NCI-H146 (cell line): ENCODE measurements at regions not wholly inside any gene's neighbourhood (a gene's known extent, or its start where the extent isn't known, plus 50 kb on each side); places are given as distances from the start of the nearest gene placed in this dataset.

Experiments
- DNase-seq: peaks from one replicate; lab custom pipeline; 2025; lab: John Stamatoyannopoulos, UW

DNA sequence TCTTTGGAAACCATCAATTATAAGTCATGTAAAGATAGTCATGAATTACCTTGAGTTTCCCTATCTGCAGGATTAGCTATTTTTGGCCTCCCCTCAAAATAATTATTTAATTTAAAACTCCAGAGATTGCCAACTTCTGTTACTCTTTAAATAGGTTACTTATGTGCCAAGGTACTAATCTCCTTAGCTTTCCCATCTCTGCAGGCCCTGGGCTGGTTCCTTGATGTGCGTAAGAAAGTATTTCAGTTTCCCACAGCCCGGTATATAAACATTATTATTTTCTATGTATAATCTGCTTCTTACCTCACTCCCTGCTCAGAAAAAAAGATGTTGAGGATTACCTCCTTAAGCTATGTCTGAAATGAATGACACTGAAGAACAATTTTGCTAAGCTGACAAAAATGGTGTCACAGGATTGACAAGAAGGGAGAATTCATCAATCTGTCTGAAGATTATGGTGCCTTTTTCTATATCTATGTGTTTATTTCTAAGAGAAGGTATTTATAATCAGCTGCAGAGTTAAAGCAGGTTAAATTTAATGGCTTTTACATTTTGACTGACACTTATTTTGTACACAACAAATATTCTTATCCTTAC is 1697.2 kb upstream of the PCDH20 start:
- no peak for DNase-seq

DNA sequence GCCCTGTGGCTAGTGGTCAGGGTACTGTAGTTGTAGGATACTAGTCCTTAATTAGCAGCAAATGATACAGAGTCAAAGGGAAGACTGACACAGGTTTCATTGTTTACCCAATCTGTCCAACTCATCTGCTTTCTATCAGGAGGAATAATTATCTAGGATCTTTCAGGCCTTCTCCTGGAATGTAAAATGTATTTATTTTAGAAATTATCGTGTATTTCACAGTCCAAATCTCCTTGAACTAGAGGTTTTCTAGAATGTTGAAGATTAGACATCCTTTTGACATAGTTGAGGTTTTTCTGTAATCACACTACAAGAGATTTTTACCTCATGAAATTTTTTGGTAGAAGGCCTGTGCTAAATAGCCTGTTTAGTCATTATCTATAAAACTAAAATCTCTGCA is 1694.8 kb upstream of the PCDH20 start:
- DNase-seq: peak; percentile 29

DNA sequence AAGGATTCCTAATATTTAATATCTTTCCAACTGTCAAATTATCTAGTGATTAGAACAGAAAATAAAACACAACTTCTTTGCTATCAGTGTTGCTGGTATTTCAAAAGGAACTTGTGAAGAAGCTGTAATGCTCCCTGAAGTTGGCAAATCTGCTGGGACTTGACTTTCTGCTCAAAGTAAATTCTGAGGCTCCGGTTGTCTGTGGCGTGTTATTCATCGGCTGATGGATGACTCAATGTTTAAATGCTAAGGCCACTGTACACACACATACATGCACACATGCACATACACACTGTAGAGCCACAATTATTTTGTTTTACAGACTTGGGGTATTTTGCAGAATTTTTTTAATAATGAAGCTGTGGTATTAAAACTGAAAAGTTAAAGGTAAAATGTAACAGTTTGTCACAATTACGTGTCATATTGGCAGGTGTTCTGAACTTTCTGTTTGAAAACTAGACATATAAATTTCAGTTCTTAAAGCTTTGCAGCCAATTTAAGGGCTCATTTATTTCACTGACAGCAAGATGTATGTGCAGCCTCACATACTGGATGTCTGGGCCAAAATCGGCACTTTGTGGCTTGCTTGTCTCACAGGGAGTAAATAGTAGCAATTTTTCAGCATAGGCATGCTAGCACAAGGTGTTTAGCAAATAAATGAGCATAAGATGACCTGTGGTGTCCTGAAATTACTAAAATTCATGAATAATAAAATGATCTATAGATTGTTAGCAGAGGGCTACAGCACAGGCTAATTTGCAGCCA is 1691.7 kb upstream of the PCDH20 start:
- no peak for DNase-seq

DNA sequence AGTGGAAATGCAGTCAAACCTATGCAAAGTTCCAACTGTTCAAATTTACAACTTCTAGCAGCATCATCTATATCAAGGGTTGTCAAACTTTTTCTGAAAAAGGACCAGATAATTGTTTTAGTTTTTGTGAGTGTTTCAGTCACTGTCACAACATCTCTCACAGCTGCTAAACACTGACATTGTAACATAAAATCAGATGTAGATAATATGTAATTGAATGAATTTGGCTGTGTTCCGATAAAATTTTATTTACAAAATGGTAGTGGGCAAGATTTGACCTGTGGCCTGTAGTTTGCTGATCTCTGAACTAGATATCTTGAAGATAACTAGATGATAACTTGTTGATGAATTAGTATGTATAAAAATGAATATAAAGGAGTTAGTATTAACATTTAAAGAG is 1679.1 kb upstream of the PCDH20 start:
- no peak for DNase-seq

DNA sequence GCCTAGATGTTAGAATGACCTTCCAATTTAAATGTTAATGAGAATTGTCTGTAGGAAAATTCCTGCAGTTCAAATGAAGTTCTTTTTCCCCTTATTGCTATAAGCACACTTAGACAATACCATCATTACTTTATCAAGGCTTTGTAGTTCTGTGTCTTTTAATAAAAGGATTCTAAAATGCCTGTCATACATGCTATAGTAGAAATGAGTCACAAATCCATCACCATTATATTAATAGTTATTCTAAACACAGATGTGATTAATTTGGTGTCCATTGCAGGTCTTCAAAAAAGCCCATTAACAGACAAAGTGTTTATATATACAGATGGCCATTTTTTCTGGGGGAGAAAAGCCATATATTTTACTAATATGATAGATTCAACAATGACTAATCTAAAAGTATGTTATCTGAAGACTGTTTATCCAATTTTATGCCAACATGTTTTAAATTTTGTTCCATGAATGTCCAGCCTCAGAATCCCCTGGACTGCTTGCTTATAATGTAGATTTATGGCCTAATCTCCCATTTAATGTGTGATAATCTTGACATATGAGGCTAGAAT is 1678.3 kb upstream of the PCDH20 start:
- no peak for DNase-seq

DNA sequence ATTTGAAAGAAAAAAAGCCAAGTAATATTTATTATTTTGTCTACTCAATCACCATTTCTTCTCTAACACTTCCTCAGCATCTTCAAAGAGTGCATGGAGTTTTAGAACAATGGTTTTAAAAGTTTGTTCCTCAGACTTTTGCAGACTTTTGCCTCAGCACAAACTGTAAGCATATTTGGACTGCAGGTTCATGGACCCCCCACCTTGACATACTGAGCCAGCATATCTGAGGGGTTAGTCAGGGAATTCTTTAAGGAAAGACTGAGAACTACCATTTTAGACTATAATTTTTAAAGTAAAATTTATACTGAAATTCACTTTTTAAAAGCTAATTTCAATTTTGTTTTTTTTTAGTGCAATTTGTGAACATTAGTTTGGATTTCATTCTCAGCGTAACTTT is 1676.8 kb upstream of the PCDH20 start:
- DNase-seq: no peak

DNA sequence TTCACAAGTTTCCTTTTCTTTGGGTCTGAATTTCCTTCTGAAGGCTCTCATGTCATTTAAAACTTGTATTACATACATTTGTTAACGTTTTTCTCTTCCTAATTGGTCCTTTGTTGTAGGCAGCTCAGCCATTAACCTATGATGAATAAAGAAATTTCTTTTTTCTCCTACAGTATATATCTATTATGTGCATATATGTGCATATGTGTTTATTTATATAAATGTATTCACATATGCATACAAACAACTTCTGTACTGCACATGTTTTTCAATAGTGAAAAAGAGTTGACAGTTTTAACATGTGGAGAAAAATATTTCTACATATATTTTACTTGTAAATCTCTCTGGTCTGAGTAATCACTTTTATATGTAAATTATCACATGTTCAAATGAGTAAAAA is 1674.9 kb upstream of the PCDH20 start:
- DNase-seq: no peak

DNA sequence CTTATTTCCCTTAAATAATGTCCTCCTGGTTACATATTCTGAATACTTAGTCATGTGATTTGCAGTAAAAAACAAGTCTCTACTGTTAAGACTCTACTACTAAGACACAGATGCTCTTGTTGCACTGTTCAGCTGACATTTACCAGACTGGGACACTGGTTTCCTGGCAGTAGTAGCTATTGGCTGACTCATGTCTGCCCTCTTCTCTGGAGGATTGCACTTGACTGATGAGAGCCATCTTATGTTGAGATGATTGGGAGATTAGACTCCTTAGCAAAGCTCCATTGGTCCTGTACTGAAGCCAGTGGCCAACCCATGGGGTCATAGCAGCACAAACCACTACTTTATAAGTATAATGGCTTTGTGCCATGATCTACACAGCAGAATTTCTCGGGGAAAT is 1672.6 kb upstream of the PCDH20 start:
- no peak for DNase-seq

DNA sequence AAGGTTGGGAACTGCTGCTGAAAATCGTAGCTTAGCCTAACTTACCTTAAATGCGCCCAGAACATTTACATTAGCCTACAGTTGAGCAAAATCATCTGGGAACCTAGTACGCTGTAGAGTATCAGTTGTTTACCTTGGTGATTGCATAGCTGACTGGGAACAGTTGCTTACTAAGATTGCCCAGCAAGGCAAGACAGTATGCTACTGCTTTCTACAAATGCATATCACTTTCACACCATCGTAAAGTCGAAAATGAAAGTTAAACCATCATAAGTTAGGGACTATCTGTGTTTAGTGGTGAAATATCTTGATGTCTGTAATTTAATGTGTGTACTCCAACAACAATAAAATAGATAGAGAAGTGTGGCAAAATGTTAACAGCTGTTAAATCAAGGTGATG is 1670.6 kb upstream of the PCDH20 start:
- DNase-seq: no peak

DNA sequence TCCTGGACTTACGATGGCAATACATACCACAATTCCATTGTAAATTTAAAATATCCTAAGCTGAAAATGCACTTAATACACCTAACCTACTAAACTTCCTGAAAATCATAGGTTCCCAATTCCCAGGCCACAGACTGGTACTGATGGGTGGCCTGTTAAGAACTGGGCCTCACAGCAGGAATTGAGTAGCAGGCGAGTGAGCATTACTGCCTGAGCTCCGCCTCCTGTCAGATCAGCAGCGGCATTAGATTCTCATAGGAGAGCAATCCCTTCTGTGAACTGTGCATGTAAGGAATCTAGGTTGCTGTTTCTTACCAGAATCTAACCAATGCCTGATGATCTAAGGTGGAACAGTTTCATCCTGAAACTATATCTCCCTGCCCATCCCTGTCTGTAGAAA is 1670.2 kb upstream of the PCDH20 start:
- DNase-seq: no peak

DNA sequence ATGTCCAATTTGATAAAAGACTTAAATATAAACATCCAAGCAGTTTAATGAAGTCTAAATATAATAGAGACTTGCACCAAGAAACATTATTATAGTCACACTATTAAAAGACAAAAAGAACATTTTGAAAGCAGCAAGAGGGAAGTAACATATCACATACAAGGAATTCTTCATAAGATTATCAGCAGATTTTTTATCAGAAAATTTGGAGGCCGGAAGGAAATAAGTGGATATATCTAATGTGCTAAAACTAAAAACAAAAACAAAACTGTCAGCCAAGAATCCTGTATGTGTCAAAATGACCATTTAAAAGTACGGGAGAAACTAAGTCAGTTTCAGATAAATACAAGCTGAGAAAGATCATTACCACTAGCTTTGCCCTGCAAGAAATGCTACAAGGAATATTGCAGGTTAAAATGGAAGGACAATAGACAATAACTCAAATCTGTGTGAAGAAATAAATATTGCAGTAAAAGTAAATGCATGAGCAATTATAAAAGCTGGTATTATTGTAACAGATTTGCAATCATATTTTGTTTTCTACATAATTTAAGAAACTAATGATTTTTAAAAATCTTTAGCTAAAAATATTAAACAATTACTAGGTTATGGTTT is 1665.9 kb upstream of the PCDH20 start:
- no peak for DNase-seq

DNA sequence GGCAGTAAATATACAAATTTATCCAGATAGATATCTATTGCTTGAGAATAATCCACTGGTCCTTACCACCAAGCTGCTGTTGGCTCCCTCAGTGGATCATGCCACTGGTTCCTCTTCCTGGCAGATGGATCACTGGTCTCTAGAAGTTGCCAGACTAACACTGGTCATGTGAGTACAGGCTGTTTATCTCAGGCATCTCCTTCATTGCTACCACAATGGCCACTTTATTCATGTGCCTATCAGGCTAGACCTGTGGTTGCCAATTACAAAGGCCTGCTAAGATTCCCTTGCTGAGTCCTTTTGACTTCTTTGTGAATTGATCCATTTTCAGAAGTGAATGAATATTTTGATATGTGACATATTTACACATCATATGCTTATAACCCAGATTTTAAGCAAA is 1659.5 kb upstream of the PCDH20 start:
- no peak for DNase-seq

DNA sequence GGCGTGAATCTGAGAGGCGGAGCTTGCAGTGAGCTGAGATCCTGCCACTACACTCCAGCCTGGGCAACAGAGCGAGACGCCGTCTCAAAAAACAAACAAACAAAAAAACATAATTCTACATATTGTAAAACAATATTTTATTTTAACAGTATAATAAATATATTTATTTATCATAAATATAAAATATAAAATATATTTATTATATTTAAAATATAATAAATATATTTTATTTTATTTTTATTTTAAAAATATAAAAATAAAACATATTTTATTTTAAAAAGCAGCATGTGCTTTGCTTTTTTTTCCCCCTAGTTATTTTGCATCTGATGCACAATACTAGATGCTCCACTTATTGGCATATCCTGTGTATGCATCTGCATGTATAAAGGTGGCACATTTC is 1634.6 kb upstream of the PCDH20 start:
- DNase-seq: no peak

DNA sequence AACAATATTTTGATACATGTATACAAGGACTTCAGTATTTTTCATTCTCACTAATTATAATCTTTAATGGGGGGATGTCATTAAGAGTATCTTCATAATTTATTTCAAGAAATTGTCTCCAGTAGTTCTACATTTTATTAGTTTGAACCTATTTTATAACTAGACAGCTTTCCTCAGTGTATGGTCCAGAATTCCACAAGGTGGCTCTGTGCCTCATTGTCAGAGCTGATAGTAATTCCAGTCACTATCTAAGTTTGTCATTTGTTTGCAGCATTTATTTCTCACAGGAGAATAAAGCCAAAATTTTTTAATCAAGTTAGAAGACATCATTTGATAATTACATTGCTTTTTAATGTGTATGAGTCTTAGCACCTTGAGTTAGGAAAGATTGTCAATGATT is 1633.0 kb upstream of the PCDH20 start:
- no peak for DNase-seq

DNA sequence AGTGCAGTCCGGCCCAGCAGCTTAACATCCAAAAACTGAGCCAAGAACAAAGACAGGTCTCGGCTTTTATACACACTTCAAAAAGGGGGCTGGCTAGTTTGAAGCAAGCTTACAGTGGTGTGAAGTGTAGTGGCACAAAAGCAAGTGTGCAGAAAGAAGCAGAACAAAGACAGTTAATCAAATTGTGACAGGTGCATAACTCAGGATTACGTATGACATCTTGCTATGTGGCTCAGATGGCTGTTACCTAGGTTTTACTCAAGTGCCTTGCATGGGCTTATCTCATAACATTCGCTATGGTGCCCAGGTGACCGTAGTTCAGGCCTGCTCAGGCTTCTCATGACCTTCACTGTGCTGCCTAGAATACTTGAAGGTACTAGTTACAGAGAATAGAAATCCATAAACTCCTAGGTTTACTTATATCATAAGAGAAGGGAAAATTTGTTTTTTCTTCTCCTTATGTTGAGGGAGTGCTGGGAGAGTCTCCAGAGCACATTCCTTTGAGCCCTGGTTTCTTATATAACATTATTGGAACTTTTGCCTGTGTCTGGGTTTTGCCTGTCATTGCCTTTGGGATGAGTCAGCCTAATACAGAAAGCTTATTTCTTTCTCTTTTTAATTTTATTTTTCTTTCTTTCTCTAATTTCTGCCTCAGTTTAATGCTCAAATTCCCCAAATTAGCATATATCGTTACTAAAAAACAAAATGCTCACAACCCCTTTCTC is 1629.1 kb upstream of the PCDH20 start:
- no peak for DNase-seq

DNA sequence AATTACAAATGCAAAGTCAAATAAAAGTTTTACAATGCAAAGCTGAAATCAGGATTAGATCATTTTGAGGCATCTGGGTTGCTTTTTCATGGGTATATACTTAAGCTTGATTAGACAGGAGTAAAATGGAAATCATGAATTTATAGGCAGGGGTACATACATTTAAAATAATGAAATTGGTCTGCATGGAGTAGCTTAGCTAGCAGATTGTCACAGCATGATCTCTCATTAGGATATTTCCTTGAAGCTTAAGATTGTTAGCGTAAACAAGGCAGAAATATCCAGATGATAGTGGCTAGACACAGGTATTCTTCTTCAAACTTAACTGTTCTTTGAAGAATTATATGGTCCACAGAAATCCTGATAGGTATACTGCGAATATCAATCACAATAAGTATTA is 1627.0 kb upstream of the PCDH20 start:
- no peak for DNase-seq

DNA sequence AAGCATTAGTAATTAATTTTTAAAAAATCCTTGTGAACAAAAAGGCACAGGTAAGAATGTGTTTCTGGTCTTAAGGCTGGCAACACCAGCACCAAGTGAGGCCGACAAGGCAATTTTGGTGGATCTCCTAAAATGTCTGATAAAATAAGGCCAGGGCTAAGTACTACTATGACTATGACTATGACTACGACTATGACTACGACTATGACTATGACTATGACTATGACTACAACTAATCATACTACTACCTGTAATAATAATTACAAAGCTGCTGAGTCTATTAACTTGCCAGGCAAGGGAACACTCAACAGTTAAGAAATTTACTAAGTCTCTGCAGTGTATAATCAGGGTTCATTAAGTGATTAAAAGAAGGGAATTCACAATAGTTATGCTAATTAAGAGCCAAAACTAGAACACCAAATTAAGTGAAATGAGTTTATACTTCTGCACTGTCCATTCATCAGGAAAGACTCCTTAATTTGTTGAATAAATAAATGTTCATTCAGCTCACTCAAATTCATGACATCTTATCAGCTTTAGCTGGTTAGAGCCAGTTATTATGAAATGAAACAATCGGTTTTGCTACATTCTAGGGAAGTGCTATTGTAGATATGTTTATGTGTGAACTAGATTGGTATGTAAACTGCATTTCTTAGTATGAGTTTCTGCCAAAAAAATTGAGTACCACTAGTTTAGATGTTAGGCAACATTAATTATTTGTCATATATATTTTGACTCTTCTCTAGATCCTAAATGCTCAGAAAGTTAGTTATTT is 1626.2 kb upstream of the PCDH20 start:
- DNase-seq: no peak

DNA sequence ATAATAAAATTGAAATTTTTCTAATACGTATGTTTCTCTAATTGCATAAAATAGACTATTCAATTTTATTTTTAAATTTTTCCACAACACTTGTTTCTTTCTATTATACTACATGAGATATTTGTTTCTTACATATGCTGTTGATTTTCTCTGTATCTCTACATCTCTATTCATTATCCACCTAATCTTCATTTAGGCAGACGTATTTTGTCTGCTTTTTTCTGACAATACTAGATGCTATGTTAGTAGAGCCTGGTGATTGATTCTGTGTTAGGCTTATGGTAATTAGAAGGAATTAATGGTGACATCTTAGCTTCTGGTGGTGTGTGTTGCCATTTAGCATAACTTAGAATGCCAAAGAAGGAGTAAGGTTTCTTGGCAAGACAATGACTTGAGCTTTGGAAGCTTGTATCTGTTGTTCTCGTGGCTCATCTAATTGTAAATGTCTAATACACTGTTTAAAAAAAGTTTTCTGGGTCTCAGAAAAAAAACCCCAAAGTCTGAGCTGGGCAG is 1610.7 kb upstream of the PCDH20 start:
- DNase-seq: no peak

DNA sequence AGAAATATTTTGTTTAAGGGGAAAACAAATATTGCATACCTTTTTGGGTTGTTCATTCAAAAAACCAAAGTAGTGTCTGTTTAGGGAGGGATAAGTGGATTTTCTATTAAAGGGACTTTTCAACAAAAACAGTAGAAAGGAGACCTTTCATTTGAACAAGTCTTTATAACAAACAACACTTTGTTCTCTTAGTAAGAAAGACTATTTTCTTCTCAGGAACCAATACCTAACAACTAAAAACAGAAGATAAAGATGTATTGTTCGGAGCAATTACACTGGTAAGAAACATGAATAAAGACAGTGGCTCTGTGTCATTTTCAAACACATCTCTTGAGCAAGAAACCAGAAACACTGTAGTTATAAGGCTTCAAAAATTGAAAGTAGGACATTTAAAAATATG is 1610.1 kb upstream of the PCDH20 start:
- DNase-seq: no peak

DNA sequence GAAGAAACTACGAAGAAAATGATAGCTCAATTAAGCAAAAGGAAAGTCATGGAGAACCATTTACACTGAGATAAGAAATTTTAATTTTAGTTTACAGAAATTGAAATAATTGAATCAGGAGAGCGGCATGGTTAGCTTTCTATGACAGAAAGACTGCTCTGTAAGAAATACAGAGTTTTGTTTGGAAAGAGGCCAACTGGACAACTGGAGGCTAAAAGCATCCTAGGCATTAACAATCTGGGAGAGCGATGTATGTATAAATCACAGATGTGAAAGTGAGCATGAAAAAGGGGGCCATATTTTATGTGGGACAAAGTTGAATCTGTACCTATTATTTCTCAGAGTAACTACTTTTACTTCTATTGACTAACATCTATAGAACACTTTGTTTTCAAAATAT is 1608.8 kb upstream of the PCDH20 start:
- DNase-seq: no peak

DNA sequence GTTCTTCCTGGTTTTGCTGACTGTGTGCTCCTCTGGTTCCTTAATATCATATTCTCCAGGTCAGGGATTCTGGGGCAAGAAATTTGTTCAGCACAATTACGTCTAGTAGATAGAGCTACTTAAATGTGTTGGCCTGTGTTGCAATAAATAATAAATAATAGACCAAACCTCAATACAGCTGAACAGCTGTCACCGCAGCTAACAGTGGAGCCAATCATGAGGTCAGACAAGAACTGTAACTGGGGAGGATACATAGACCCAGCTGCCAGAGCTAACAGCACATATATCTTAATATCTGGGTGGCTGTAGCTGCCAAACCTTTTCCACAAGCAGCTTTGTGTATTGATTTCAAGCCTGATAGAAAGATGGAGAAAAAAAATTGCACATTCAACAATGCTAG is 1596.3 kb upstream of the PCDH20 start:
- no peak for DNase-seq
